ENCODE measurements at regions not wholly inside any gene's neighbourhood (a gene's known extent, or its start where the extent isn't known, plus 50 kb on each side); places are given as distances from the start of the nearest gene placed in this dataset.
"Not testable (repeated sequence)": the region's sequence is repeated elsewhere in the genome, so short reads cannot be mapped to it uniquely, and the experiment has no call there.

- DNase-seq (ENCODE audit: low read depth): no peak
- in situ Hi-C loops (cut with HindIII; ENCODE audit: low pct_unique_long_range_greater_than_20kb, low sequenced_read_pairs): no loop called here
Measured at GRCh38 chr4:29066861-29067260, 1653.3 kb upstream of the PCDH7 start.

GRCh38 chr4:29073571-29073970, 1646.6 kb upstream of the PCDH7 start:
- in situ Hi-C loops (cut with HindIII; ENCODE audit: low pct_unique_long_range_greater_than_20kb, low sequenced_read_pairs): no loop called here
- DNase-seq (ENCODE audit: low read depth): no peak

- in situ Hi-C loops (cut with HindIII; ENCODE audit: low pct_unique_long_range_greater_than_20kb, low sequenced_read_pairs): no loop called here
- DNase-seq (ENCODE audit: low read depth): no peak
Measured at GRCh38 chr4:29075366-29075765, 1644.8 kb upstream of the PCDH7 start.

GRCh38 chr4:29079260-29079659, 1640.9 kb upstream of the PCDH7 start:
- in situ Hi-C loops (cut with HindIII; ENCODE audit: low pct_unique_long_range_greater_than_20kb, low sequenced_read_pairs): no loop called here
- DNase-seq (ENCODE audit: low read depth): no peak

- DNase-seq (ENCODE audit: low read depth): no peak
- in situ Hi-C loops (cut with HindIII; ENCODE audit: low pct_unique_long_range_greater_than_20kb, low sequenced_read_pairs): no loop called here
Measured at GRCh38 chr4:29081234-29081955, 1638.8 kb upstream of the PCDH7 start.

GRCh38 chr4:29082684-29083083, 1637.5 kb upstream of the PCDH7 start:
- in situ Hi-C loops (cut with HindIII; ENCODE audit: low pct_unique_long_range_greater_than_20kb, low sequenced_read_pairs): no loop called here
- no peak for DNase-seq (ENCODE audit: low read depth)

DNA sequence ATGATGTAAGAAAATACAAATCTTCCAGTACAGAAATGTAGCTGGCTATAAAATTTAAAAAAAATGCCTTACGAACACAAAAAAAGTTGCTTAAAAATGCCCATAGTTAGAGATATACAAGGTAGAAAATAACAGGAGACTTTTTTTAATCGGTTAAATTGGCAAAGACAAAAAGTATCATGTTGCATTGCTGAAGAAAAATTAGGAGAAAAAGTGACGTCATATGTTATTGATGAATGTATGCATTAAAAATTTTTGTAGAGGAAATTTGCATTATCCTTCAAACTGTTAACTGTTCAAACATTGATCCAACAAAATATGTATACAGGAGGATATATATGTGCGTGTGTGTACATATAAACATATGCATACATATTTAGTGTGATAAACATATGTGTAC, 1634.4 kb upstream of the PCDH7 start:
- in situ Hi-C loops (cut with HindIII; ENCODE audit: low pct_unique_long_range_greater_than_20kb, low sequenced_read_pairs): no loop called here
- no peak for DNase-seq (ENCODE audit: low read depth)

DNA sequence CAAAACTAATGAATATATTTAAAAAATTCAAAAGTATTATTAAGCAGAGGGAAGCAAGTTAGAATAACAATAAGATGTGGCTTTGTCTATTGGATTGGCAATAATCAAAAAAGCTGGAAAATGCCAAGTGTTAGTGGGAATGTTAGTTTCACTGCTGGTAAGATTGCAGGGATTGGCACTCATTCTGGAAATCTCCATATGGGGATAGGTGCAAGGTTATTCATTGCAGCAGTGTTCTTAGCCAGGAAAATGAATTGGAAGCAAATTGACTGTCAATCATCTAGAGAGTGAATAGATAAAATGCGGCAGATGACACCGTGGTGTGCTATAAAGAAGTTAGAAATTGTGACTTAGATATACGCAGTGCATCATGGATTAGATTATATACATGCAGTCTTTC, 1615.5 kb upstream of the PCDH7 start:
- in situ Hi-C loops (cut with HindIII; ENCODE audit: low pct_unique_long_range_greater_than_20kb, low sequenced_read_pairs): no loop called here

GRCh38 chr4:29113960-29114359, 1606.2 kb upstream of the PCDH7 start:
- no peak for DNase-seq (ENCODE audit: low read depth)
- in situ Hi-C loops (cut with HindIII; ENCODE audit: low pct_unique_long_range_greater_than_20kb, low sequenced_read_pairs): no loop called here

More for the DNA sequence above, 1615.5 kb upstream of the PCDH7 start:
- no peak for DNase-seq (ENCODE audit: low read depth)

DNA sequence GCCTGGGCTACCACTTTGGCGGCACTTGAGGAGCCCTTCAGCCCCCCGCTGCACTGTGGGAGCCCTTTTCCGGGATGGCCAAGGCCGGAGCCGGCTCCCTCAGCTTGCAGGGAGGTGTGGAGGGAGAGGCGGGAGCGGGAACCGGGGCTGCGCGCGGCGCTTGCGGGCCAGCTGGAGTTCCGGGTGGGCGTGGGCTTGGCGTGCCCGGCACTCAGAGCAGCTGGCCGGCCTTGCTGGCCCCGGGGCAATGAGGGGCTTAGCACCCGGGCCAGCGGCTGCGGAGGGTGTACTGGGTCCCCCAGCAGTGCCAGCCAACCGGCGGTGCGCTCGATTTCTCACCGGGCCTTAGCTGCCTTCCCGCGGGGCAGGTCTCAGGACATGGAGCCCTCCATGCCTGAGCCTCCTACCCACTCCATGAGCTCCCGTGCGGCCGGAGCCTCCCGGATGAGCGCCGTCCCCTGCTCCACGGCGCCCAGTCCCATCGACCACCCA, 1602.9 kb upstream of the PCDH7 start:
- in situ Hi-C loops (cut with HindIII; ENCODE audit: low pct_unique_long_range_greater_than_20kb, low sequenced_read_pairs); DNase-seq (ENCODE audit: low read depth): not testable (repeated sequence)

- in situ Hi-C loops (cut with HindIII; ENCODE audit: low pct_unique_long_range_greater_than_20kb, low sequenced_read_pairs): no loop called here
- DNase-seq (ENCODE audit: low read depth): no peak
Measured at GRCh38 chr4:29121586-29121985, 1598.6 kb upstream of the PCDH7 start.

- in situ Hi-C loops (cut with HindIII; ENCODE audit: low pct_unique_long_range_greater_than_20kb, low sequenced_read_pairs): no loop called here
- DNase-seq (ENCODE audit: low read depth): no peak
Measured at GRCh38 chr4:29128810-29129209, 1591.4 kb upstream of the PCDH7 start.

GRCh38 chr4:29131304-29131703, 1588.9 kb upstream of the PCDH7 start:
- in situ Hi-C loops (cut with HindIII; ENCODE audit: low pct_unique_long_range_greater_than_20kb, low sequenced_read_pairs): no loop called here
- no peak for DNase-seq (ENCODE audit: low read depth)

- DNase-seq (ENCODE audit: low read depth): no peak
- in situ Hi-C loops (cut with HindIII; ENCODE audit: low pct_unique_long_range_greater_than_20kb, low sequenced_read_pairs): no loop called here
Measured at GRCh38 chr4:29142708-29143107, 1577.5 kb upstream of the PCDH7 start.

DNA sequence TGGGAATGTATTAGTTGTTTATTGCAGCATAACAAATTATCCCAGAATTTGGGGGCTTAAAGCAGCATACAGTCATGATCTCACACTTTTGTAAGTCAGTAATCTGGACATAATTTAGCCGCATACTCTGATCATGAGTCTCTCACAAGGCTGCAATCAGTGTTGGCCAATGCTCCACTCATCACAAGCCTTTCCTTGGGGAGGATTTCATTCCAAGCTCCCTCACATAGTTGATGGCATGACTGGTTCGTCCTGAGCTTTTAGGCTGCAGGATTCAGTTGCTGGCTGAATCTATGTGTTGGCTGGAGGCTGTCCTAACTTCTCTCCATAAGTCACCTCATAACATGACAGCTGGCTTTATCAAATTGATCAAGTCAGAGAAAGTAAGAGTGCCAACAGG, 1568.6 kb upstream of the PCDH7 start:
- in situ Hi-C loops (cut with HindIII; ENCODE audit: low pct_unique_long_range_greater_than_20kb, low sequenced_read_pairs): no loop called here
- no peak for DNase-seq (ENCODE audit: low read depth)

DNA sequence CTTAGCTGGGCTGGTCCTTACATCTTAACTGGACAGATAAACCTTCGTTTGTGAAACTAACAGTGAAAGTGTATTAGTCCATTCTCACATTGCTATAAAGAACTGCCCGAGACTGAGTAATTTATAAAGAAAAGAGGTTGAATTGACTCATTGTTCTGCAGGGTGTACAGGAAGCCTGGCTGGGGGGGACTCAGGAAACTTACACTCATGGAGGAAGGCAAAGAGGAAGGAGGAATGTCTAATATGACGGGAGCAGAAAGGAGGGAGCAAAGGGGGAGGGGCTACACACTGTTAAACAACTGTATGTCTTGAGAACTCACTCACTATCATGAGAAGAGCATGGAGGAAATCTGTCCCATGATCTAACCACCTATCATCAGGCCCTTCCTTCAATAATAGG, 1566.5 kb upstream of the PCDH7 start:
- no peak for DNase-seq (ENCODE audit: low read depth)
- in situ Hi-C loops (cut with HindIII; ENCODE audit: low pct_unique_long_range_greater_than_20kb, low sequenced_read_pairs): no loop called here

- in situ Hi-C loops (cut with HindIII; ENCODE audit: low pct_unique_long_range_greater_than_20kb, low sequenced_read_pairs): no loop called here
- DNase-seq (ENCODE audit: low read depth): no peak
Measured at GRCh38 chr4:29175291-29175690, 1544.9 kb upstream of the PCDH7 start.

DNA sequence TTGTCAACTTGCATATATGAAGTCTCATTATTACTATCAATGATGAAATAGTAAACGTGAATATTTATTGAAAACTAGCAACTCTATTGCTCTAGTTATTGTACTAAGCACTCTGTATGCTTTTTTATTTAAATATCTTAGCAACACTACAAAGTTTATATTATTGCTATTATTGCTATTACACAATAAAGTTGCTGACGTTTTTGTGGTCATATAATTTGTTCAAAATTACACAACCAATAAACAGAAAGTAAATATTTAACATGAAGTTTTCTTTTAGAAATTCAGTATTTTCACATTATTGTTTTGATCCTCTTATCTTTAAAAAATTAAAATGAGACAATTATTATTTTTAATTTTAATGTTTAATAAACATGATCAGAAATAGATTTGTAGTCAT, 1521.1 kb upstream of the PCDH7 start:
- no peak for DNase-seq (ENCODE audit: low read depth)
- in situ Hi-C loops (cut with HindIII; ENCODE audit: low pct_unique_long_range_greater_than_20kb, low sequenced_read_pairs): no loop called here

- in situ Hi-C loops (cut with HindIII; ENCODE audit: low pct_unique_long_range_greater_than_20kb, low sequenced_read_pairs): no loop called here
- no peak for DNase-seq (ENCODE audit: low read depth)
Measured at GRCh38 chr4:29199485-29199884, 1520.7 kb upstream of the PCDH7 start.

GRCh38 chr4:29213020-29213419, 1507.1 kb upstream of the PCDH7 start:
- in situ Hi-C loops (cut with HindIII; ENCODE audit: low pct_unique_long_range_greater_than_20kb, low sequenced_read_pairs): no loop called here
- no peak for DNase-seq (ENCODE audit: low read depth)
